RKO (cell line): ENCODE measurements at regions not wholly inside any gene's neighbourhood (a gene's known extent, or its start where the extent isn't known, plus 50 kb on each side); places are given as distances from the start of the nearest gene placed in this dataset.
"Not testable (repeated sequence)": the region's sequence is repeated elsewhere in the genome, so short reads cannot be mapped to it uniquely, and the experiment has no call there.

ENCODE experiments used
- DNase-seq: peaks from one replicate; pipeline ENCODE4 v3.0.0-alpha.2; 2016; ENCODE audit warnings: low spot score

DNA sequence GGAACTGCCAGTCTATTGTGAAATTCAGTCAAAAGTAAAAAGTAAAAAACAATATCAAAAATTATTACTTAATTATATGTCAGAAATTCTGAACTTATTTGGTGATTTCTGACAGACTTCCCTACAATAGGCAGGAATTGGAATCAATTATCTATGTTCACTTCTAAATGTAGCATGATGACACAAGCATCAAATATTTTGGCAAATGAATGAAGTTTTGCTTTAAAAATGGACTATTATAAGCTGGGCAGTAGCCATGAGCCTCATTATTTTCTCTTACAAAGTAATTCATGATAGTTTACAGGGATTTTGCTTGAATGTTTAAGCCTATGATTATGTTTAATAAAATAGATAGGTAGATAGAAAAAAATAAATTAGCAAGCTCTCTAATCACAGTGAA lies 582.6 kb downstream of the SLITRK6 start:
- DNase-seq, result no peak

DNA sequence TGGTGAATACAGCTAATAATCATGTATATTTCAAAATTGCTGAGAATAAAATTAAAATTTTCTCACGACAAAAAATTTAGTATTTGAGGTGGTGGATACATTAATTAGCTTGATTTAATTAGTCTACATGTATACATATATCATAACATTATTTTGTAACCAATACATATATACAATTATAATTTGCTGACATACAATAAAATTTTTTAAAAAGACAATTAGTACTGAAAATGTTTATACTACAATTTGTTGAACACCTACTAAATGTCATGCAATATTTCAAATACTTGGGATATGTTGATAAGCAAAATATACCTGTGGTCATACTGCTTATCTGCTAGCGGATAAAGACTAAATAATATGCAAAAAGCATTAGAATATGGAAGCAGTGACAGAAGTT lies 586.5 kb downstream of the SLITRK6 start:
- DNase-seq, result no peak

DNA sequence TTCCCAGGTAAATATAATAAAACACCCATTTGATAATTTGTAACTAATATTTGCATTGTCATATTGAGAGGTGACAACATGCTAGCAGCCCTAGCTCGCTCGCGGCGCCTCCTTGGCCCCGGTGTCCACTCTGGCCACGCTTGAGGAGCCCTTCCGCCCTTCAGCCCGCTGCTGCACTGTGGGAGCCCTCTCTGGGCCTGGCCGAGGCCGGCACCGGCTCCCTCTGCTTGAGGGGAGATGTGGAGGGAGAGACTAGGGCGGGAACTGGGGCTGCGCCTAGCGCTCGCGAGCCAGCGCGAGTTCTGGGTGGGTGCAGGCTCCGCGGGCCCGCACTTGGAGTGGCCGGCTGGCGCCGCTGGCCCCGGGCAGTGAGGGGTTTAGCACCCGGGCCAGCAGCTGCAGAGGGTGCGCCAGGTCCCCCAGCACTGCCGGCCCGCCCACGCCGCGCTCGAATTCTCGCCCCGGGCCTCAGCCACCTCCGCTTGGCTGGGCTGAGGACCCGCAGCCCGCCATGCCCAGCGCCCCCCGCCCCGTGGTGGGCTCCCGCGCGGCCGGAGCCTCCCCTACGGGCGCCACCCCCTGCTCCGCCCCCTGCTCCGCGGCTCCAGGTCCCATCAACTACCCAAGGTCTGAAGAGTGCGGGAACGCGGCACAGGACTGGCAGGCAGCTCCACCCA lies 594.4 kb downstream of the SLITRK6 start:
- DNase-seq, result no peak

DNA sequence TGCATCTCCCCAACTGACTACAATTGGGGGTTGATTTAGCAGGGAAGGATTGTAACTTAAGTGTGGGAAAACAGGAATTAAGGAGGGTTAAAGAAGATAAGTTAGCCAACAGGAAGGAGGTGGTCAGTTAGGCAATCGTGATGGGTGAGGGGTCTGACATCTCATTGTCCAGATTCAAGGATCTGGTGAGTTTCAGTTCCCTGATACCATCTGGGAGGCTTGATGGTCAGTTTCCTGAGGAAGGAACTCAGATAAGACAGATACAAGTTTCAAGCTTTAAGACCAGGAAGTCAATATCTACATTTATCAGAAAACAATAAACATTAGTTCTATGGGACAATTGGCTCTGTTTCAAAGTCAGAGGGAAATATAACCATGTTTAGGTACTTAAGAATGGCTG lies 601.8 kb downstream of the SLITRK6 start:
- no peak for DNase-seq

DNA sequence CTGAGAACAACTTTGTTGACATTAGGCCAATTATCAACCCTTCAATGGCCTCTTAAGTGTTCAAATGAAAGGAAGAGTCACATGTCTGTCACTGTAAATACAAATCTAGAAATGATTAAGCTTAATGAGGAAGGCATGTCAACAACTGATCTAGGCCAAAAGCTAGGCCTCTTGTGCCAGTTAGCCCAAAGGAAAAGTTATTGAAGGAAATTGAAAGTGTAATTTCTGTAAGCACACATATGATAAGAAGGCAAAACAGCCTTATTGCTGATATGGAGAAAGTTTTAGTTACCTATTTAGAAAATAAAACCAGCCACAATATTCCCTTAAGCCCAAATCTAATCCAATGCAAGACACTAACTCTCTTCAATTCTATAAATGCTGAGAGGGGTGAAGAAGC lies 604.7 kb downstream of the SLITRK6 start:
- no peak for DNase-seq

DNA sequence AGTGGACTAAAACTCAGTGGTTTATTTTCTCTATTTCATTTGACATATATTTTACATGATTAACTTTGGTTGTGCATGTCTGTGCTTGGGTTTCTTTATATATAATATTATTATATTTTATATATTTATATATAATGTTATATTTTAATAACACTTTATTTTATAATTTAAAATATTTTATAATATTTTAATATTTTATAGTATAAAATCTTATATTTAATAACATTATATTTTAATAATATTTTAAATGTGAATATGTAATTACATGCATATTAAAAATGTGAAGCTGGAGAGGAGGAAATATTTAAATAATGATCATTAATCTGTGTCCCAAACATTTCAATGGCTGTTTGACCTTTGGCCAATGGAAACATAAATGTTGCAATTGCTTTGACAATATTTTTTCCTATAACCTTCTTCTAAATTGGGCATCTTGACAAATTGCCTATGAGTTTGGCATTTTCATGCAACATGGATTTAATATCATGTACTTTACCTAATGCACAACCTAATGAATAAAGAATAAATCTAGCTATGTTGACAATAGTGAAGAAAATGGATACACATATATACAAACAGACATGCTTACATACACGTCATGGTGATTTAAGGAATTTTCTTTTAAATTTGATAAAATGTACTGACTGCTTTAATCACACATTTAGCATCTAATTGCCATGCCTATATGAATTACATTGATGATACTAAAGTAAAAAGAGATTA lies 607.1 kb downstream of the SLITRK6 start:
- no peak for DNase-seq

DNA sequence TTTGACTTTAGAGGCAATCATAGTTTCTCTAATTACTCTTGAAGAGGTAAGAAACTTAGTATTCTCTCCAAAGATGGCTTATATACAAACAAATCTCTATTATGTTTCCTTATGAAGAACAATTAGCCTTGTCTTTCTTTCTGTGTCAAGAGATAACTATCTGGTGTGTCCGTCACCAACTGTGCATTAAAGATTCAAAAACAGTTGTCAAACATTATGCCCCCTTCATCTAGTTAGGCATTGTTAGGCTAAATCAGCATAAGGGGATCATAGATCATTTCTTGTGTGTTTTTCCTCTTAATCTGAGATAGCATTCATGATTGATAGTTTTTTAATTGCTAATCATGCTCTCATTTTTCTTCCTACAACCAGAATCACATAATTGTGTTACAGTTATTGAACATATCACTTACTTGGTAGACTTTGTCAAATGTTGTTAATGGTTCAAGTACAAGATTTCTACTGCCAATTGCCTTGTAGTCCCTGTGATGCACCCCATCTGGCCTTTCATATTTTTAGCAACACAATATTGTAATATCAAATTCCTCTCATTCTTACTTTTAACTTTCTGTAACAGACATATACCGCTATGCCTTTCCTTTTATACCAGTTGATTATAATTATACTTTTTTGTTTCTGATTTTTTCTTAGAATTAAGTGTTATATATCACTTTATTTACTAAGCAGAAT lies 612.7 kb downstream of the SLITRK6 start:
- no peak for DNase-seq

DNA sequence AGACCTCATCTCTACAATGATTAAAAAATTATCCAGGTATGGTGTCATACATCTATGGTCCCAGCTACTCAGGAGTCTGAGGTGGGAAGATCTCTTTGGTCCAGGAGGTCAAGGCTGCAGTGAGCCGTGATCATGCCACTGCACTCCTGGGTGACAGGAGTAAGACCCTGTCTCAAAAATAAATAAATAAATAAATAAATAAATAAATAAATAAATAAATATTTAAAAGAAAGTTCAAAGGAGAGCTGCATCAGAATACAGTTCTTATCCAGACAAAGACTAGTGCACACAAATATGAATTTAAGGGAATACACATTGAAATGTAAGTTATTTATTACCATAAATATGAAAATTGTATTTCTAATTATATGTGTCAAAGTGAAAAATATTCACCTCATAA lies 624.9 kb downstream of the SLITRK6 start:
- DNase-seq, result no peak

DNA sequence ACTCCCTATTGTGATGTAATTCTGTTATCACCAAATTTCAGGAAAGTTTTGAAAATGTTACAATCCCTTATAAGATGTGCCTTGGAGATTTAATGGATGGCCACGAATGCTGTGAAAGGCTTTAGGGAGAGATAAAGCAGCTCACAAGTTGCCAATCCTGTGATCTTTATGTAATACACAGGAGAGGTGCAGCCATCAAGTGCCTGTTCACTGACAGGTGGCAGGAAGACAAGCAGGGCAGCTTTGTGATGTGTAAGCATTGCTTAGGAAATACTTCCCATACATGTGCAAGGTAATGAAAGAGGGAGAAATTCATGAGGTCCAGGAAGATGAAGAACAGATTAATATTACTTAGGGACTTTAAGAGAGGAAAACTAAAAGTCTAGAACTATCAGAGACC lies 628.8 kb downstream of the SLITRK6 start:
- DNase-seq, result no peak

DNA sequence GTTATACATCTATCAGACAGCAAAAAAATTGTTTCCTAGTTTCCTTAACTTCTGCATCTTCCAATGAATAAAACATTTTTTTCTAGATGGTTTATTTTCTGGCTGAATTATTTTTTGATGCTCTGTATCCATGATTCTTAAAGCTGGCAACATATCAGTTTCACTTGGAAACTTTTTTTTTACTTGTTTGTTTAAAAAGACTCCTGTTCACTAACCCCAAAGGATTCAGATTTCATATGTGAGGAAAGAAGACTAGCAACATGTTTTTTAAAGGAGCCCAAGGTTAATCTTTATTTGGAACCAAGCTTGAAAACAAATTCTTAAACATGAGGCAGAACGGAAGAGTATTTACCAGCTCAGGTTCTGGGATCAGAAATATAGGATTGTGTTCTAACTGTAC lies 632.3 kb downstream of the SLITRK6 start:
- no peak for DNase-seq

DNA sequence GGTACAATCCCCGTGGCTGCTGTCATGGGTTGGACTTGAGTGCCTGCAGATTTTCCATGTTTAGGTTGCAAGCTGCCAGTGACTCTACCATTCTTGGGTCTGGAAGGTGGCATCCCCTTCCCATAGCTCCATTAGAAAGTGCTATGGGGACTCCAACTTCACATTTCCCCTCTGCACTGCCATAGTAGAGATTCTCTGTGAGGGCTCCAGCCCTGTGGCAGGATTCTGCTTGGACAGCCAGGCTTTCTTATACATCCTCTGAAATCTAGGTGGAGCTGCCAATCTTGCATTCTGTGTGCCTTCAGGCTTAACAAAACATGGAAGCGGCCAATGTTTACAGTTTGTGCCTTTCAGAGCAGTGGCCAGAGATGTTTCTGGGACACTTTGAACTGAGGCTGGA lies 636.2 kb downstream of the SLITRK6 start:
- DNase-seq, result no peak

DNA sequence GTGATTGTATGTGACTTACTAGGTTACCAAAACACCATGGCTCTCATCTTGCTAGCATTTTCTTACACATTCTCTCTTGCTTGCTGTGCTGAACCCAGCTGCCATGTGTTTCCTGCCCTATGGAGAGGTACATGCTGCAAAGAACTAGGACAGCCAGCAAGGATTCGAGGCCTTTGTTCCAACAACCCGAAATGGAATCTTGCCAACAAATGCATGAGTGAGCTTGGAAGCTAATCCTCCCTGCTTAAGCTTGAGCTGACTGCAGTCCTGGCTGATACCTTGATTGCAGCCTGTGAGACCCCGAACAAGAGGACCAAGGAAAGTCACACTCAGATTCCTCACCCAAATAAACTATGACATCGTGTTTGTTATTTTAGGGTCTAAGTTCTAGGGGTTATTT lies 651.2 kb downstream of the SLITRK6 start:
- no peak for DNase-seq

DNA sequence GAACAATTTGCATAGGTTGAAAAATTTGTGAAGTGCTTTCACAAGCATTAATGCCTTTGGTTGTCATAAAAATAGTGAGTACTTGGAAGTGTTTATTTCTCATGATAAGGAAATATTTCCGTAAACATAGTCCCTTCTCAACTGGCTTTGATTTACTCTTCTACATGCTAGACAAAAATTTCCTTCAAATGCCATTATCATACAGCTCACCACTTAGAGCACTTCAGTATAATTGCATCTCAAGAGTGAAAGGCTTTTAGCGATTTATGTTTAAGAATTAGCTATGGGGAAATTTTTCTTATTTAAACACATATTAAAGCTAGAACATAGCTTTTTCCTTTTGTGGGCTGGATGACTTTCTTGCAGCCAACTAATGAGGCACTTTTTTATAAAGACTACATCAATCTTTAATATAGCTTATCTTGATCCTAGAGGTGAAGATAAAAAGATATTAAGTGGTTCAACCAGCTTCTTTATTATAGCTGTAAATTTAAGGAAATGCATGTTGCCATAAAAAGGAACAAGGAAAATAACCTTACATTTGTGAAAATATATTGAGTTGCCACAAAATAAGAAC lies 656.8 kb downstream of the SLITRK6 start:
- DNase-seq, result no peak

DNA sequence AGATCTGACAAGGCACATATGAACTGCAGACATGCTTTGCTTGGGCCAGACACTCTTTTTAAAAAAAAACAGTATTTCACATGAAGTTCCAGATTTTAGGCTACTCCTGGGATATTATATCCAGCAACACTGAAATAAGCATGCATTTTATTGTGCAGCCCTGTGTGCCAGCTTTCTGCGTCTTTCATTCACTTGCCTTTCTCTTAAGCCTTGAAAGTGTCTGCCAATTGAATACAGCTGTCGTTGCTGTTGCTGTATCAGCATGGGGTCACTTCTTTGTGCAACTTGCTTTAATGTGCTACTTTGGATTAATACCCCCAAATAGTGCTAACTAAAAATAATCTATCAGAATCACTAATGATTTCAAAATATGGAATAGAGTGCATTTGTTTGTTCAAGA lies 657.8 kb downstream of the SLITRK6 start:
- no peak for DNase-seq

DNA sequence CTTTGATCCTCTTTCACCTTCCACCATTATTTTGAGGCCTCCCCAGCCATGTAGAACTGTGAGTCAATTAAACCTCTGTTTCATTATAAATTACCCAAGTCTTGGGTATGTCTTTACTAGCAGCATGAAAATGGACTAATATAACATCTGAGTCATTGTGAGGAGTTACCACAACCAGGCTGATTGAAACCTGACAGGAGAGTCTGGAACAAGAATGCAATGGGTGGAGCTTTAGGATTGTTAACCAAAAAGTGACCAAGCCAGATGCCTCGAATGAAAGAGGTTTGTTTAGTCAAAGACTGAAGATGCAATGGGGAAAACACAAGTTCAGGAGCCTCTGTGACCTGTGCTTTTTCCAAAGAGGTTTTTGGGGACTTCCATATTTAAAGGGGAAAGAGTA lies 659.0 kb downstream of the SLITRK6 start:
- no peak for DNase-seq

DNA sequence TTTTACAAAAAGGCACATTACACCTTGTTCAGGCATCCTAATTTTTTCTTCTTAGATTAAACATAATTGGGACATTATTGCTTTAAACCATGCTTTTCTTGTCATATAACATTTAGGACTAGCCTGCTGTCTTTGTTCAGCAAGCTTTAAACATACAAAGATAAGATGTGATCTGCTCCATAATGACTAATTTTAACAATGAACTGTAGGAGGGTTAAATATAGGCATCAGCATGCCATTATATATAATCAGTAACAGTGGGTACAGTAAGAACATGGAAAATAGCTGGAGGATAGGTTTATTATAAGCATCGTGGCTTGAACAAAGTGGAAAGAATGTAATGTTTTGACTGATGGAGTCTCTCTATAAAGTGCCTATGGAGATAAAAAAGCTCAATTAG lies 661.7 kb downstream of the SLITRK6 start:
- no peak for DNase-seq

DNA sequence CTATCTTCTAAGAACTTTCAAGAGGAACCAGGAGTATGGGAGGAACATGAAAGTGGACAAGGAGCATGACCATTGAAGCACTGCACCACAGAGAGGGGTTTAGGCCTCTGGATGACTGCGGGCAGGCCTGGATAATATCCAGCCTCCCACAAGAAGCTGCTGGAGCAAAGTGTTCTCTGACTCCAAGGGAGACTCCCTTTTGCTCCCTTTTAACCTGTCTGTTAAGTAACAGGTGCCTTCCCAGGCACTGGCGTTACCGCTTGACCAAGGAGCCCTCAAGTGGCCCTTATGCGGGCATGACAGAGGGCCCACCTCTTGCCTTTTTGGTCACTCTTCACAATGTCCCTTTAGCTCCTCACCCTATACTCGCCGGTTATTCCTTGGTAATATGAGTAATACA lies 666.2 kb downstream of the SLITRK6 start:
- DNase-seq, result no peak

DNA sequence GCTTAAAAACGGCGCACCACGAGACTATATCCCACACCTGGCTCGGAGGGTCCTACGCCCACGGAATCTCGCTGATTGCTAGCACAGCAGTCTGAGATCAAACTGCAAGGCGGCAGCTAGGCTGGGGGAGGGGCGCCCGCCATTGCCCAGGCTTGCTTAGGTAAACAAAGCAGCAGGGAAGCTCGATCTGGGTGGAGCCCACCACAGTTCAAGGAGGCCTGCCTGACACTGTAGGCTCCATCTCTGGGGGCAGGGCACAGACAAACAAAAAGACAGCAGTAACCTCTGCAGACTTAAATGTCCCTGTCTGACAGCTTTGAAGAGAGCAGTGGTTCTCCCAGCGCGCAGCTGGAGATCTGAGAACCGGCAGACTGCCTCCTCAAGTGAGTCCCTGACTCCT lies 675.7 kb downstream of the SLITRK6 start:
- DNase-seq, result not testable (repeated sequence)

DNA sequence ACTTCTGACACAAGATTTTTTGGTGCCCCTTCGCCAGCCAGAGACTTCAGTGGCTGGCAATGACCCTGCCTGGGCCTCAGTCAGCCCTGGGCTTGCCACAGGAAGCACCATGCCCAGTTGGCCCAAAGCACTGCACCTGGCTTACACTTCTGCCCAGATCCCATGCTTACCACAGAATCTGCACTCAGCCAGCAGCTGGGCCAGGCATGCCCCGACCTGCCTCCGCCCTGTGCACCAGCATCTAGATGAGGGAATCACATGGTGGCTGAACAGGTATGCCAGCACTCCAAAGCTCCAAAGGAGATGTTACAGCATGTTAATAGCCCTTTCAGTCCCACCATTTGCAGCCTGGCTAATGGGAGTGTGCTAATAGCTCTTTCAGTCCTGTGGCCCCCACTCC lies 690.9 kb downstream of the SLITRK6 start:
- DNase-seq, result no peak

DNA sequence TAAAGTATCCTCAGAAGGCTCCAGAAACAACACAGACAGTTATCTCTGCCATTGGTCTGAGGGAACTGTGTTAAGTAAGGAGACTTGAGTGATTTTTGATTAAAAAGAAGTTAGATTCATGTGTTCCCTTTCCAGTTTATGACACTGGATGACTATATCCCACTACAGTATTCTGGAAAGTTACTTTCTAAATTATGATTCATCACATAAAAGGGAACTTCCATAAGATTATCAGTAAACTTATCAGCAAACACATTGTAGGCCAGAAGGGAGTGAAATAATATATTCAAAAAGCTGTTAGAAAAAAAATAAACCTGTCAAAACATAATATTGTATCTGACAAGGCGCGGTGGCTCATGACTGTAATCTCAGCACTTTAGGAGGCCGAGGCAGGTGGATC lies 700.0 kb downstream of the SLITRK6 start:
- DNase-seq, result no peak

DNA sequence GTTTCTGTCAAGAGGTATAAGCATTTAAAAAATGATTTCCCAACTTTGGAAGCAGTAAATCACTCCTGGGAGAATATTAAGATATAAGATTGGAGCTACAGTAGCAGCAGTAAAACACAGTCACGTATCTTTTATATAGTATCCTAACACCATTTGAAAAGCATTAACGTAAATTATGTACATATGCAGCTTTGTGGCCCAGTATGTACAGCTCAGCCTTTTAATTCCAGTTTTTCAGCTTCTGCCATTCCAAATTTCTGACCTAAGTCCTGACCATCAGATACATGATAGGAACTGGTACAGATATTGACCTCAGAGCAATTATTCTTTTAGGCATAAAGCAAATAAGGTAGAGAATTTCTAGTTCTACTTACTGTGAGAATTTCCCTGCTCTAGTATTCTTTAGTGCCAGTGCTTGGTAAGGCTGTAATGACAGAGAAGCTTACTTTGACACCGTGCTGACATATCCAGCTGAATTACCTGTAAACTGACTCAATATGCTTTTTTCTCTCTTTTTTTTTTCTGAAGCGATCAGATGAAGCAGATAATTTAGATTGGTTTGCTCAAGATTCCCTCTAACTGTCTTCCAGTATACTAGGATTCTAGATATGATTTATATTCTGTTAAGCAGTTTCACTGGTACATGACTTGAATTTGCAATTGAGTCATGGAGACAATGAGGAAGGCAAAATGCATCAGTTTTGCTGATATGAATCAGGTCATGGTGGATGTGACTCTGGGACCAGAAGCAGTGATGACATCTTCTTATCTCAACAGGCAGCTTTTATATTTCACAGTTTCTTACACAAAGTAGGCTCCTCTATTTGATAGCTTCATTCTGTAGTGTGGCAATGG lies 703.6 kb downstream of the SLITRK6 start:
- no peak for DNase-seq

DNA sequence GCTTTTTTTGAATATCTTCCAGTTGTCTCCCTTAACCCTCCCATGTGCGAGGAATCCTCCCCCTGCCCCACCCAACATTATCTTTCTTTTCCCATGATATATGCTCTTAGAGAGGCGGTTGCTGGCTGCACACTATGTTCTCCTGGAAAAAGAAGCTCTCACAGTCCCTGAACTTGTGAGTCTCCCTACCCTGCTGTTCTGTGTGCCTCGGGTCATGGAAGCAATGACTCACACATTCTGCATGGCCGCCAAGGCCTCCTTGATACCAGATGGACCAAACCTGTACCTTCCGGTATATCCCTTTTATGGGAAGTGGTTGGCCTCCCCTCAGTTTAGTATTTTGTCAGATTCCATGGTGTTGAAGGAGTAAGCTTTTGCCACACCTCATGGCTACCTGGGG lies 705.4 kb downstream of the SLITRK6 start:
- no peak for DNase-seq
